HG02588 (cell line): ENCODE measurements at regions not wholly inside any gene's neighbourhood (a gene's known extent, or its start where the extent isn't known, plus 50 kb on each side); places are given as distances from the start of the nearest gene placed in this dataset.
"Not testable (repeated sequence)": the region's sequence is repeated elsewhere in the genome, so short reads cannot be mapped to it uniquely, and the experiment has no call there.

Source experiments
- ATAC-seq: cut with Tn5 transposase; IDR thresholded peaks from one replicate; pipeline ENCODE4 v1.9.1; 2021; ENCODE audit warnings: mild to moderate bottlenecking, moderate library complexity; ENCODE audit not compliant: unreplicated experiment

DNA sequence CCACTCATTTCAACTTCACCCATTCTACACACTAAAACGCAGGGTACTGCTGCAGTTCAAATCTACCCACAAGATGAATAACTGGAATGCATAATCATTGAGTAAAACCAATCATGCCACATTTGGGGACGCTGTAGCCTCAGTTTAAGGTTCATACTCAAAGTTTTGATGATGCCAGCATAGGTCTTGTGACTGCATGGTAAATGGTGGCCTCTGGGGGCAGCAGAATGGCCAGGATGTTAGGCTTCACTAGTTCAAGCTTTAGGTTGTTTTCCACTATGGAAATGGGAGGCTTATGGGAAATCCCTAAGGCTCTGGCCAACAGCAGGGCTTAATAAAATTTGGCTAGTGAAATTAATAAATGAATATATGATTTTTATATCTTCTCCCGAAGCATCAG, 104.3 kb upstream of the TSC22D2 start:
- ATAC-seq = no peak

- no peak for ATAC-seq
Observed at GRCh38 chr3:150302246-150302645, 105.9 kb upstream of the TSC22D2 start.

DNA sequence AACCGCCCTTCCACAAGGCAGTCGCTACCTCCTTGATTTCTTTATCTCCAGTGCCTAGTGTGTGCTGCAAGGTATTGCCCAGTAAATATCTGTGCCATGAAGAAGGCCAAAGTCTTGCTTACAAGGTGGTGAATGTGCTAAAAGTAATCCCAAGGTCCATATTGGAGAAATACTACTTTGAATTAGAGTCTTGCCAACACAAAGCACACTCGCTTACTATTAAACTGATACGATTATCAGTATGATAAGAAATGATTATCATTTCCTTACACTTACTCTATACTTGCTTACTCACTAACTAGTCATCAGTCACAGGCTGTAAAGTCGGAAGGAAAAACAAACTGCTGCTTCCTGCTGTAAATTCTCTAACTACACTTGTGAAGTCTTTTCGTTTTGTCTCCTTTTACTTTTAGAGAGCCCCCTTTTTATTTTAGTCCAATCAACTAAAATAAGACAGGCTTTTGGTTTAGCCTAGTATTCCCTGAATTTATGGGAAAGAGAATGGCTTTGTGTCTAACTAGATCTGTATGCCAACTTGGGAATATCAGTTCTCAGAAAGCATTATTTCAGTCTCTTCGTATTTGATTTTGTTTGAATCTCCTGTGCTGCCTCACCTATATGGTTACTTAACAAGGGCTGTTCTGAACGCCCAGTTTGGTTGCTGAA, 107.1 kb upstream of the TSC22D2 start:
- ATAC-seq = no peak

- no peak for ATAC-seq
Observed at GRCh38 chr3:150300388-150300787, 107.7 kb upstream of the TSC22D2 start.

DNA sequence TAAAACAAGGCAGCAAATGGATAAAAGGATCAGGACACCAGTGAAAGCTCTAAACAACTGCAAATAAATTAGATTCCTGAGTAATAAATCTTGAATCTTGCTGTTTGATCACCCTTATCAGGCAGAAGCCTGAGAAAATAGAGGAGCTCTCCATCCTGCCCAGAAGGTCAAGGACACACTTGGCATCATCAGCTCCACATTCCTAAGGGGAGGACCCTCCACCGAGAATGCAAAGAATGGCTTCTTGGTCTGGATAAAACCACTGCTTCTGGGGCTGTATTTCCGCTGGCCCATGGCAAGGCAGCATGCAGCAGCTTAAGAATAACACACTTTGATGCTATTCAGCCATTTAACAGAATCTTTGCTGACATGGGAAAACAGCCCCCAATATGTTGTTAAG, 108.9 kb upstream of the TSC22D2 start:
- ATAC-seq = no peak

GRCh38 chr3:150296966-150297365, 111.1 kb upstream of the TSC22D2 start:
- ATAC-seq = no peak

DNA sequence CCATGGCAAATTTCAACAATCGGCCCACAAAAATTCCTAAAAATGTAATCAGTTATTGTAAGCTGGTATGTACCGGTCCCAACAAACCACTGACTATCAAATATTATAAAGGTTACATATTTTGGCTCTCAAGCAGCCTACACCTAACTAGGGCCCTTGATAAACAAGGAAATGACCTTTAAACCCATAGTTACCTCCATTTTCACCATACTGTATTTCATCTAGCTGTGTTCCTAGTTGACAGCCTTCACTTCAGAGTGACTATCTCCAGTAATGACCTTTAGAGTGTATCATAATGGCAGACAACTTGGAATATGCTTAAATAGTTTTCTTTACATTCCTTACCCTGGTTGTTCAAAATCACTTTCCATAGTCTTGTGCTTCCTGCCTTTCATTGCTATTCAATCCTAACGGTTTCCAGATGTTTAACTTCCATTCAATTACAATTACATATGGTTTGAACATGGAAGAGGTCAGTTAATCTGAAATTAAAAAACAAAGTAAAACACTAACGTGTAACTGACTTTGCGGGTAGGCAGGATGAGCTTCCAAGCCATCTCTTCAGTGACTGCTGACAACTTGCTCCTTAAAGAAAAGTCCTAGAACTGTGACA, 111.9 kb upstream of the TSC22D2 start:
- no peak for ATAC-seq

DNA sequence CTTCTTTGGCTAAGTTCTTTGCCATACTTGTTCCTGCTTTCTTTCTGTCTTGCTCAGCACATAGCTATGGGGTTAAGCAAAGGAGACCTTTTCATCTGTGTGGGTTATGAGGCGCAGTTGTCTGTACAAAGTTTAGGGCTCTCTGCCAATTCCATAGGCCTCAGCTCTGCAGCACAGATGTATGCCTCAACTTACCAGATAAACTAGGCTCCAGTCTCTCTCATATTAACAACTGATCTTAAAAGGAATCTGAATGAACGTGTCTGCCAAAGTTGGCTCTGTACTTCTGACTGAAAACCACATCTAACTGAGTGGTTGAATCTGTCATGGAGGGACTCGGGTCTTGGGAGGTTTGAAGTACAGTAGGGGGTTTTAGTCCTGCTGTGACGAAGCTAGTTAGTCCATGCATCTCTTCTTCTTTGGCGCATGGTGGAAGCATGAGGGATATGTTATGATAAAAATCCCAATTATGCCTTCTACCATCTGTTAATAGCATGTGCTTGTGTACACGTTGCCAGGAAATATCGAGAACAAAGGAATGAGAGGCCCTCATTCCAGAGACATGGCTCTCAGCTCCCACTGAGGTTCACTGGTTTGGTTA, 114.6 kb upstream of the TSC22D2 start:
- ATAC-seq = no peak

DNA sequence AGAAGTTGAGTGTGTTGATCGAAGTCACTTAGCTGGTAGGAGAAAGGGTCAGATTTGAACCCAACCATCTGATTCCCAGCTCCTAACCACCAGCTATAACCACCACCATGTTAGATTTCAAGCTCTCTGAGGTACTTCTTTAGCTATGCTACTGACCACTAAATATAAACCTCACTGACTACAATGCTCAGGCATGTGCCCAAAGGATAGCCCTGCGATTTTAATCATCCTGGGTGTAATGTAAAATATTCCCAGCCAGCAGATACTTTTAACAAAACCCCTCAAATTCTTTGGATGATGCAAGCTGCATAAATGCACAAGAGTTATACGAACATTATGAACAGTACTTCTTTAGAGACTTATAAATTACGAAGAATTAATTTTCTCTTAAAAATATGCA, 115.2 kb upstream of the TSC22D2 start:
- ATAC-seq = no peak

GRCh38 chr3:150291515-150291914, 116.6 kb upstream of the TSC22D2 start:
- no peak for ATAC-seq

DNA sequence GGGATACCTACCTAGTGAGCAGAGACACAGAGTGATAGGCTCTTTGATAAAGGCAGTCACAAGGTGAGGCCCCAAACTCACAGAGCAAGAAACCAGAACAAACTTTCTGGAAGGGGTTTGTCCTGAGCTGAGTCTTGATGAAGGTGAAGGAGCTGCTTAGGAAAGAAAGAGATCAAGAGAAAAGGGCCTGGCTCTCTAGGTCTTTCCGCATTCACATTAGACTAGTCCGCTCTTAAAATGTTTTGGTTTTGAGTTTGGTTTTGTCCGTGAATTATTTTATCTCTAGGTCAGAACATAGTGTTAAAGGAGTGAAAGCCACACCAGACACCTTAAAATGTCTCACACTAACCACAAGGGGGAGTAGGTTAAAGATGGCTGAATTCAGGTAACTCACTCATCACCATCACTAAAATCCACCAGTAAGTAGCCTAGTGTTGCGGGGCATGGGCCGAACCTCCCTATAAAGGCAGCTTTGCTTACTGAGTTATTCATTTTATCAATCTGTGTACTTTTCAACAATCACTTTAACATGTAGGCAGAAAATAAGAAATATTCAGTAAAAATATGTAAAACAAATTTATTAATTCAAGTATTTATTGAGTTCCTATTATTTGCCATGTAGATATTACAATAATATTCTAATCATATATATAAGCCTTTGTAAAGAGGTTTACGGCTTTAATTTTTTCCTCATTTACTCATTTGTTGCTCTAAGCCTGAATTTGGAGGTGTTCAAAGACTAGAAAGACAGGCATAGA, 121.5 kb upstream of the TSC22D2 start:
- ATAC-seq = peak; percentile 75

DNA sequence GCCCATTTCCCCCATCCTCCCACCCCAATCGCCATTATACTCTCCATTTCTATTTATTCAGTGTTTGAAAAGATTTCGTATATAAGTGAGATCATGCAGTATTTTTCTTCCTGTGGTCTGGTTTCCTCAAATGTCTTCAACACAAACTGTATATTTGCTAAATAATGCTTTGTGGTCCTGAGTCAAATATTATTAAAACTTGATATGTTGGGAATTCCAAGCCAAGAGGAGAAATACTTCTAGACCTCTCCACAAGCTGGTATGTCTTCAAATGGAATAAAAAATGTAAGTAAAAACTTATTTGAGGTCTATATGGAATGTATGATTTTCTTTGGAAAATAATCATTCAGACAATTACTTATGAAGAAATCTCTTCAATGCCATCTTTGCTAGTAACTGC, 122.5 kb upstream of the TSC22D2 start:
- ATAC-seq = no peak

DNA sequence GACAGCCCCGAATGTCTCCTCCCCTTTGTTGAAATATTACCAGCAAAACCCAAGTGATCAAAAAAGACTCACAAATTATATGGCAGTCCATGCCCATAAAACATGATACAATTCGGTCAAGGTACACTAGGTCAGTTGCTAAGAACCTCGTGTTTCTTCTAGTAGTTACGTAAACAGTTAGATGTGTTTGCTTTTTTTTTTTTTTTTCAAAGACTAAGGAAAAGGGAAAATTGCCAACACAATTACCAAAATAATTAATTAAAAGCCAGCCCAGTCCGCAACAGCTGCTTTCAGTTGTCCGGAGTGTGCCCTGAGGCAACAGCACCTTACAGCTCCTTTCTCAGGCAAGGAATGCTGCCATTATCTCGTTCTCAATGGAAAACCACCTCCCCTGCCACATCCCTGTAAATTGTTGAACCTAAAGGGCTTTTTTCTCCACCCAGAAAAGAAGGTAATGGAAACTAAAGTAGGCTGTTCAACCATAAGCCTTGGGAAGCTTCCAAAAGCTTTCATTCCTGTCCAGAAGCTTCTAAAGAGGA, 129.2 kb upstream of the TSC22D2 start:
- no peak for ATAC-seq

DNA sequence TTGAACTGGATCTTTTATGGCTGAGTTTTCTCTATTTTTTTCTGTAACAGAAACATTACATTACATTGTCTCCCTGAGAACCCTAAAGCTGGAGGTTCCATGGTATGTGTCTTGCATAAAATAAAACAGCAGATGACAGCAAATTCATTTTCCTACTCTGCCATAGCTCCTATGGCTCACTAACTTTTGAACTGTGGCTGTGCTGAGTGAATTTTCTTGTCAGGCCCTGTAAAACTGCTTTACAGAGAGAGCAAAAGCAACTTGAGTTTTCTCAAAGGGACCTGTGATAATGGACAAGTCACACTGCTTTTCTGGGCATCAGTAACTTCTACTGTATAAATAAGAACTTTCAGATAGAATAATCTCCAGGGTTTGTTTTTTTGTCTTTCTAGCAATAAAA, 129.9 kb upstream of the TSC22D2 start:
- ATAC-seq = no peak

DNA sequence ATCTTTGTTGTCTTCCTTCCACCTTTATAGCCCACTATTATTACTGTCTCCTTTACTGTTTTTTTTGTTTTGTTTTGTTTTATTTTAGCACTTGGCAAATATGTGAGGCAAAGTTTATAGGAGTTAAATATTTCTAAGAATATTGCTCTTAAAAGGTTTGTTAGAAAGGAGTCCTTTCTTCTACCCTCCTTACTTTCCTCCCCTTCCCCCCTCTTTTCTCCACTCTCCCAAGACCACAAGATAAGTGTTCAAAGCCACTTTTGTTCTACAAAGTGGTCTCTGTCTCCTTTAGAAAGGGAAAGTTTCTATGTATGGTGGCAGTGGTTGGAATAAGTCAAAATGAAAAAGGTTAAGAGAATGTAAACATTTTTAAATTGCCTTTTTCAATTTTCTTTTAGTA, 130.7 kb upstream of the TSC22D2 start:
- no peak for ATAC-seq

GRCh38 chr3:150275941-150276340, 132.2 kb upstream of the TSC22D2 start:
- ATAC-seq = no peak

DNA sequence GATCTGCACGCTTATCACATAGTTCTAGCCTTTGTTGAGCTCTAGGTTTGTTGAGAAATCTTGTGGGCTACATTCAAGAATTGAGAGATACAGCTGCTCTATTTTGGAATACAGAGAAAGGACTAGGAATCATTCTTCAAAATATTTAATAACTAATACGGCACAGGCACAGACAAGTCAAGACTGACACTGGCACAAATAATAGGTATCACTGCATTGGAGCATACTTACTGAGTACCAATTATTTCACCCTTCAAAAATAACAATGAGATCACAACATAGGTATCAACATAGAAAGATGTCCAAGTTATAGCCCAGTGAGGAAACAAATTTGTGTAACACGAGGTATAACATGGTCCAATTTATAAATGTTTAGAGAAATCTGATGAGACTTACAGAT, 133.7 kb upstream of the TSC22D2 start:
- no peak for ATAC-seq

DNA sequence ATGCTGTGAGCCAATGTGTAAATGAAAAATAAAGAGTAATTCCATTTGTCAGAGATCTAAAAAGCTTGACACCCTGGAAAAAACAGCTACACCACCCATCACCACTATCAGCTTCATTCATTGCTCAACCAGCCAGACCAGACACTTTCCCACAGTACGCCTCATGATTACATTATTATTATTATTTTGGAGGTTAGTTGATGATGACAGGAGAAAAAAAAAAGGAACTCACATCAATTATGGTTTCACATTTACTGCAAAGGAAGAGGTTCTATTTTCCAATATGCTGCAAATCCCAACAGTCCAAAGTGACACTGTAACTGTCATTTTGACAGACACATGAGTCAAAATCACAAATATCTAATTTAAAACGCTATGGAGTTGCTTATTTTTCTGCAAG, 134.7 kb upstream of the TSC22D2 start:
- ATAC-seq = no peak

DNA sequence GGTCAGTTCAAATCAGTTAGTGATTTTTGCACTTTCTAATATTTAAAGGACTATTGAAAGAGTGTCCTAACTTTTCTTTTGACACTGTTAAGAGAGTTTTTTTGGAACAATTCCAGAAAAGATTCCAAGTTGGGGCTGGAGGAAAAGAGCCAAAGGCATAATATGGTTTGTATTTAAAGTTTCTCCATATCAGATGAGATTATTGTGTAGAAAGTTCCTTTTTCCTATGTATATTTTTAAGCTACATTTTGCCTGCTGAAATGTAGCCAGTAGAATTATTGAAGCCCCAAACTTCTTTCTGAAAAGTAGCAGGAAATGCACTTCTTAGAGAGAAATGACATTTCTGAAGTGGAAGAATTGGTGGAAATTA, 136.5 kb upstream of the TSC22D2 start:
- ATAC-seq = no peak

- no peak for ATAC-seq
Observed at GRCh38 chr3:150270883-150271590, 137.1 kb upstream of the TSC22D2 start.

GRCh38 chr3:150270444-150270843, 137.7 kb upstream of the TSC22D2 start:
- ATAC-seq = not testable (repeated sequence)
